Parathyroid adenoma (tissue), 2 donors: ENCODE measurements at regions not wholly inside any gene's neighbourhood (a gene's known extent, or its start where the extent isn't known, plus 50 kb on each side); places are given as distances from the start of the nearest gene placed in this dataset.

Experiments used
- H2AFZ ChIP-seq: fragments of 300-600 bp; sonication (generic); one replicate; pipeline ENCODE4 v1.7.0; 2017; ENCODE audit warnings: antibody characterized with exemption, mild to moderate bottlenecking
- H3K27ac ChIP-seq: fragments of 300-600 bp; sonication (generic); one replicate; pipeline ENCODE4 v1.7.0; 2017
- H3K27me3 ChIP-seq: fragments of 300-600 bp; sonication (generic); one replicate; pipeline ENCODE4 v1.7.0; 2017; ENCODE audit warnings: low read length; ENCODE audit not compliant: control insufficient read depth, insufficient read depth
- H3K36me3 ChIP-seq: fragments of 300-600 bp; sonication (generic); one replicate; pipeline ENCODE4 v1.7.0; 2017; ENCODE audit warnings: low read length; ENCODE audit not compliant: control insufficient read depth, insufficient read depth
- H3K4me1 ChIP-seq: fragments of 300-600 bp; sonication (generic); one replicate; pipeline ENCODE4 v1.7.0; 2017; ENCODE audit warnings: control low read depth
- H3K4me2 ChIP-seq: fragments of 300-600 bp; sonication (generic); one replicate; pipeline ENCODE4 v1.7.0; 2017; ENCODE audit warnings: low read length
- H3K4me3 ChIP-seq: fragments of 300-600 bp; sonication (generic); one replicate; pipeline ENCODE4 v1.7.0; 2017; ENCODE audit warnings: low read depth, low read length
- H3K79me2 ChIP-seq: fragments of 300-600 bp; sonication (generic); one replicate; pipeline ENCODE4 v1.7.0; 2017; ENCODE audit warnings: control low read depth
- H3K9ac ChIP-seq: fragments of 300-600 bp; sonication (generic); one replicate; pipeline ENCODE4 v1.7.0; 2017; ENCODE audit warnings: mild to moderate bottlenecking
- H3K9me3 ChIP-seq: fragments of 300-600 bp; sonication (generic); one replicate; pipeline ENCODE4 v1.7.0; 2017; ENCODE audit warnings: low read length; ENCODE audit not compliant: control insufficient read depth
- TF ChIP-seq, protein P1 (sequence below): fragments of 300-600 bp; sonication (generic); IDR thresholded peaks from one replicate; pipeline ENCODE4 v1.7.0; 2017; ENCODE audit warnings: antibody characterized with exemption, mild to moderate bottlenecking
- donor health status: primary hyperparathyroidism.

DNA sequence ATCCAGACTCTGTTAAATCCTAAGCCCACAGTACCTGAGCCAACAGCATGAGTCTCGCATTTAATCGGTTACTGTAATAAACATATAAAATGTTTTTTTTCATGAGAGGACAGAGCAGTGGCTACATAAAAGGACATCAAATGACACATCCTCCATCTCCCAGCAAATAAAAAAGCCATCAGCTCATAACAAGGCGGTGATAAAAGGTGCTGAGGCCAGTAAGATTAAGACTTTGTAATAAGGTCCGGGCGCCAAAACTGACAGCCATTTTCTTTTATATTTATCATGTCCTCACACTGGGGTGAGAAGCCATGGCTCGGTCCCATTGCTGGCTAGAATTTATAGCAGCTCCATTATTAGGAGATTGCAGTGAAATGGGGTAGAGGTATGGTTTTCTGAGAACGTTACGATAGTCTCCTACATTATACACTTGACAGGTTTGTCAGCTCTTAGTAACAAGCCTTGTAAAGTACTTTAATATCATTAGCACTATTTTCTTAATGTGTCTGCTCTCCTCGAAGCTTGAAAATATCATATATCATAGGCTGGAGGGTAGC, 977.8 kb upstream of the NR2F2 start:
- Histone ChIP-seq H3K4me1 (no peaks in the 10 kb centered on the region), H3K9ac (no peak overlapping the region), H2AFZ (no peak overlapping the region), H3K27ac (no peak overlapping the region), H3K4me2 (no peak overlapping the region), H3K27me3 (no peaks in the 10 kb centered on the region), H3K79me2 (no peaks in the 10 kb centered on the region), H3K36me3 (no peaks in the 10 kb centered on the region), H3K9me3 (no peaks in the 10 kb centered on the region), H3K4me3 (no peak overlapping the region)
- TF ChIP-seq, protein P1, sequence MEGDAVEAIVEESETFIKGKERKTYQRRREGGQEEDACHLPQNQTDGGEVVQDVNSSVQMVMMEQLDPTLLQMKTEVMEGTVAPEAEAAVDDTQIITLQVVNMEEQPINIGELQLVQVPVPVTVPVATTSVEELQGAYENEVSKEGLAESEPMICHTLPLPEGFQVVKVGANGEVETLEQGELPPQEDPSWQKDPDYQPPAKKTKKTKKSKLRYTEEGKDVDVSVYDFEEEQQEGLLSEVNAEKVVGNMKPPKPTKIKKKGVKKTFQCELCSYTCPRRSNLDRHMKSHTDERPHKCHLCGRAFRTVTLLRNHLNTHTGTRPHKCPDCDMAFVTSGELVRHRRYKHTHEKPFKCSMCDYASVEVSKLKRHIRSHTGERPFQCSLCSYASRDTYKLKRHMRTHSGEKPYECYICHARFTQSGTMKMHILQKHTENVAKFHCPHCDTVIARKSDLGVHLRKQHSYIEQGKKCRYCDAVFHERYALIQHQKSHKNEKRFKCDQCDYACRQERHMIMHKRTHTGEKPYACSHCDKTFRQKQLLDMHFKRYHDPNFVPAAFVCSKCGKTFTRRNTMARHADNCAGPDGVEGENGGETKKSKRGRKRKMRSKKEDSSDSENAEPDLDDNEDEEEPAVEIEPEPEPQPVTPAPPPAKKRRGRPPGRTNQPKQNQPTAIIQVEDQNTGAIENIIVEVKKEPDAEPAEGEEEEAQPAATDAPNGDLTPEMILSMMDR: no peak

DNA sequence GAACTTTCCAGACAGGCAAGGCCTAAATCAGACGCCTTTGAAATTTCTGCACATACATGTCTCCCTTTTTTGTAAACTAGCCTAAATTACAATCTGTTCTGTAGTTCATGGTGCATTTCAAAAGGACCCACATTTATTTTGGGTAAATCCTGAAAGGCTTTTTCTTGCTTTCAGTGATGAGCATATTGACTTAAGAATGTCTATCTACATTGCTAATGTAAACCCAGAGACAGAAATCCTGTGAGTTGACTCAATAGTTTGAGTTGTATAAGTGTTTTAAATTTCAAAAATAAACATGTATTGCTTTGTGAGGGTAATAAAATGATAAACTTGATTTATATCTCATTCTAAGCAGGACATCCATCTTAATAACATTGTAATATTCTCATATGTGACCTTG, 977.0 kb upstream of the NR2F2 start:
- Histone ChIP-seq H3K9ac (no peak overlapping the region), H3K79me2 (no peaks in the 10 kb centered on the region), H3K4me2 (no peak overlapping the region), H3K9me3 (no peaks in the 10 kb centered on the region), H3K27ac (no peak overlapping the region), H3K36me3 (no peaks in the 10 kb centered on the region), H3K4me1 (no peaks in the 10 kb centered on the region), H3K4me3 (no peak overlapping the region), H3K27me3 (no peaks in the 10 kb centered on the region), H2AFZ (no peak overlapping the region)
- TF ChIP-seq, protein P1: no peak

DNA sequence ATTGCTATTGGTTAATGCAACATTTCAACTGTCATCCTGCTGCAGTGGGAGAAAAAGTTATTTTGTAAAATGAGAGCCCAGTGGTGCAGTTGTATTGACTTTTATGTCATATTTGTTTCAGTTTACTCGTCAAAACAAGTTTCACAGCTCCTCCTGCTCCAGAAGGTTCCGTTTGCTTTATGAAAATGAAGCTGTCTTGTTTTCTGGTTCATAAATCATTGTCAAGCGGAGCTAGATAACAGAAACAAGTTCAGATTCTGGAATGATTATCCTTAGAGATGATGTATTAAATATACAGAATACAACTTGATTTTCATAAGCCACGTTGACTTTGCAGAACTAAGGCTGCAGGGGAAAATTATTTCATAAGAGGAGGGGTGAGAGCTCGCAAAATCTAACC, 970.5 kb upstream of the NR2F2 start:
- TF ChIP-seq, protein P1: no peak
- no peak overlapping the region for H2AFZ ChIP-seq
- no peak overlapping the region for H3K4me2 ChIP-seq
- H3K9me3 ChIP-seq: no peaks in the 10 kb centered on the region
- no peaks in the 10 kb centered on the region for H3K27me3 ChIP-seq
- no peak overlapping the region for H3K4me3 ChIP-seq
- no peaks in the 10 kb centered on the region for H3K36me3 ChIP-seq
- no peaks in the 10 kb centered on the region for H3K4me1 ChIP-seq
- no peak overlapping the region for H3K9ac ChIP-seq
- no peak overlapping the region for H3K27ac ChIP-seq
- H3K79me2 ChIP-seq: no peaks in the 10 kb centered on the region

DNA sequence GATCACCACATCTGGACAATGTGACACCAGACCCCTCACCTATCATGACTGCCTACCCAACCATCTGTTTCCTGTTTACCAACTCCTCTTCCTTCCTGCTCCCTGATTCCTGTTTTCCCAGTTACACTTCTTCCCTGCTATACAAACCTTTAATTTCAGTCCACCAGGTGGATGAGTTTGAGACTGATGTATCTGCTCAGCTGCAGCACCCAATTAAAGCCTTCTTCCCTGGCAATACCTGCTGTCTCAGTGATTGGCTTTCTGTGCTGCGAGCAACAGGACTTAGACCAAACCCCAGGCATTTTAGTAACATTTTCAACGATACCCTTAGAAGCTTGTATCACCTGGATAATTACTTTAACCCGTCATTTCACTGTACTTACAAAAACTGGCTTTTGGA, 968.2 kb upstream of the NR2F2 start:
- no peak overlapping the region for H3K4me2 ChIP-seq
- H3K27me3 ChIP-seq: no peaks in the 10 kb centered on the region

DNA sequence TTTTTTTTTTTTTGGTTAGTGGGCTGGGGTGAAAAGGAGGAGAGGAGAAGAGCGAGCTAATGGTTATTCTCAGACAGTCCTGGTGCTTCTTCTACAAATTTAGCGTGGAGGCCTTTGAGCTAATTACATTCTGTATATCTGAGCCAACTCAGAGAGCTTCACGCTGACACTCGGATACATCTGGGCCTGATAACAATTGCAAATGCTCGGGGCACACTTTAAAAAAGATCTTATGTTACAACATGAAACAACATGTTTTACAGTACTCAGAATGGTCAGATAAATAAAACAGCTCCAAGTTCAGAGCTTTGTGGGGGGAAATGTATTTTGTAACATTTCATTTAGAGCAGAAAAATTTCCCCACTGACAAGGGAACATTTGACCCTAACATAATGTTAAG, 966.9 kb upstream of the NR2F2 start:
- TF ChIP-seq, protein P1: no peak
- Histone ChIP-seq H3K4me1 (no peaks in the 10 kb centered on the region), H3K4me3 (no peak overlapping the region), H3K4me2 (no peak overlapping the region), H3K9me3 (no peaks in the 10 kb centered on the region), H3K27ac (no peak overlapping the region), H3K79me2 (no peaks in the 10 kb centered on the region), H3K9ac (no peak overlapping the region), H3K27me3 (no peaks in the 10 kb centered on the region), H3K36me3 (no peaks in the 10 kb centered on the region), H2AFZ (no peak overlapping the region)

More for the DNA sequence above, 968.2 kb upstream of the NR2F2 start:
- Histone ChIP-seq H3K36me3 (no peaks in the 10 kb centered on the region), H3K9me3 (no peaks in the 10 kb centered on the region), H3K4me3 (no peak overlapping the region), H3K9ac (no peak overlapping the region), H3K27ac (no peak overlapping the region), H2AFZ (no peak overlapping the region), H3K79me2 (no peaks in the 10 kb centered on the region), H3K4me1 (no peaks in the 10 kb centered on the region)
- TF ChIP-seq, protein P1: no peak
